GM21360 (cell line): ENCODE measurements at regions not wholly inside any gene's neighbourhood (a gene's known extent, or its start where the extent isn't known, plus 50 kb on each side); places are given as distances from the start of the nearest gene placed in this dataset.
A peak's percentile ranks its signal among the peaks of the same experiment; 100 is the strongest.
"Not testable (repeated sequence)": the region's sequence is repeated elsewhere in the genome, so short reads cannot be mapped to it uniquely, and the experiment has no call there.

Experiments
- ATAC-seq: cut with Tn5 transposase; IDR thresholded peaks from one replicate; pipeline ENCODE4 v1.9.1; 2021; ENCODE audit warnings: mild to moderate bottlenecking, moderate library complexity; ENCODE audit not compliant: unreplicated experiment

DNA sequence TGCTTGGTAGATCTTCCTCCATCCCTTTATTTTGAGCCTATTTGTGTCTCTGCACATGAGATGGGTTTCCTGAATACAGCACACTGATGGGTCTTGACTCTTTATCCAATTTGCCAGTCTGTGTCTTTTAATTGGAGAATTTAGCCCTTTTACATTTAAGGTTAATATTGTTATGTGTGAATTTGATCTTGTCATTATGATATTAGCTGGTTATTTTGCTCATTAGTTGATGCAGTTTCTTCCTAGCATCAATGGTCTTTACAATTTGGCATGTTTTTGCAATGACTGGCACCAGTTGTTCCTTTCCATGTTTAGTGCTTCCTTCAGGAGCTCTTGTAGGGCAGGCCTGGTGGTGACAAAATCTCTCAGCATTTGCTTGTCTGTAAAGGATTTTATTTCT is 72.4 kb downstream of the HNRNPD start:
- not testable (repeated sequence) for ATAC-seq

- ATAC-seq: peak; percentile 100
Observed at GRCh38 chr4:82293304-82293703, 80.5 kb downstream of the HNRNPD start.

GRCh38 chr4:82287720-82288119 is 86.1 kb downstream of the HNRNPD start:
- ATAC-seq: no peak

GRCh38 chr4:82284858-82285805 is 88.7 kb downstream of the HNRNPD start:
- peak; percentile 99 for ATAC-seq

- ATAC-seq: no peak
Observed at GRCh38 chr4:82284475-82284857, 89.3 kb downstream of the HNRNPD start.

GRCh38 chr4:82282875-82283274 is 90.9 kb downstream of the HNRNPD start:
- no peak for ATAC-seq

- not testable (repeated sequence) for ATAC-seq
Observed at GRCh38 chr4:82279550-82279949, 94.2 kb downstream of the HNRNPD start.

DNA sequence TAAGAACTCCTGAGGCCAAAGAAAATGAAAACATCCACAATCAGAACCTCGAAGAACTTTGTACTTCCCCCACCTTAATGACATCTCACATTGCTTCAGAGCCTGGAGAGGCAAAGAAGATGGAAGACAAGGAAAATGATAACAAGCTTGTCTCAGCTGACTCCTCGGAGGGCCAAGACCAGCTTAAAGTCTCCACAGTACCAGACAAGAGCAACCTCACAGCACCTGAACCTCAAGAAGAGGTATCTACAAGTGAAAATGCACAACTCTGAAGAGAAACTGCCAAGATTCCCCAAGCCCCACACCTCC is 97.5 kb downstream of the HNRNPD start:
- no peak for ATAC-seq

- no peak for ATAC-seq
Observed at GRCh38 chr4:82275431-82276331, 98.1 kb downstream of the HNRNPD start.

DNA sequence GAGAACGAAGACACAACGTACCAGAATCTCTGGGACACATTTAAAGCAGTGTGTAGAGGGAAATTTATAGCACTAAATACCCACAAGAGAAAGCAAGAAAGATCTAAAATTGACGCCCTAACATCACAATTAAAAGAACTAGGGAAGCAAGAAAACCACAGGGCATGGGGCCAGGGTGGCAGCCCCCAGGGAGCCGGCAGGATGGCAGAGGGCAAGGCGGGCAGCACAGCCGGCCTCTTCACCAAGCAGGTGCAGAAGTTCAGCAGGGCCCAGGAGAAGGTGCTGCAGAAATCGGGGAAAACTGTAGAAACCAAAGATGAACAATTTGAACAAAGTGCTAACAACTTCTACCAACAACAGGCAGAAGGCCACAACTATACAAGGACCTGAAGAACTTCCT is 99.1 kb downstream of the HNRNPD start:
- ATAC-seq: not testable (repeated sequence)

DNA sequence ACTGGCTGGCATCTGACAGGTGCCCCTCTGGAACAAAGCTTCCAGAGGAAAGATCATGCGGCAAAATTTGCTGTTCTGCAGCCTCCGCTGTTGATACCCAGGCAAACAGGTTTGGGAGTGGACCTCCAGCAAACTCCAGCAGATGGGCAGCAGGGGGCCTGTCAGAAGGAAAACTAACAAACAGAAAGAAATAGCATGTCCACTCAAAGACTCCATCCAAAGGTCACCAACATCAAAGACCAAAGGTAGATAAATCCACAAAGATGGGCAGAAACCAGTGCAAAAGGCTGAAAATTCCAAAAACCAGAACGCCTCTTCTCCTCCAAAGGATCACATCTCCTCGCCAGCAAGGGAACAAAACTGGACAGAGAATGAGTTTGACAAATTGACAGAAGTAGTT is 101.3 kb downstream of the HNRNPD start:
- ATAC-seq: not testable (repeated sequence)

DNA sequence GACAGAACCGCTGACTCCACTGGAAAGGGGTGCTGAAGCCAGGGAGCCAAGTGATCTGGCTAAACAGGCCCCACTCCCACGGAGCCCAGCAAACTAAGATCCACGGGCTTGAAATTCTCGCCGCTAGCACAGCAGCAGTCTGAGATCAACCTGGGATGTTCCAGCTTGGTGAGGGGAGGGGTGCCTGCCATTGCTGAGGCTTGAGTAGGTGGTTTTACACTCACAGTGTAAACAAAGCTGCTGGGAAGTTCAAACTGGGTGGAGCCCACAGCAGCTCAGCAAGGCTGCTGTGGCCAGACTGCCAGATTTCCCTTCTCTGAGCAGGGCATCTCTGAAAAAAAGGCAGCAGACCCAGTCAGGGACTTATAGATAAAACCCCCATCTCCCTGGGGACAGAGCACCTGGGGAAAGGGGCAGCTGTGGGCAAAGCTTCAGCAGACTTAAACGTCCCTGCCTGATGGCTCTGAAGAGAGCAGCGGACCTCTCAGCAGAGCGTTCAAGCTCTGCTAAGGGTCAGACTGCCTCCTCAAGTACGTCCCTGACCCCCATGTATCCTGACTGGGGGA is 101.8 kb downstream of the HNRNPD start:
- not testable (repeated sequence) for ATAC-seq

GRCh38 chr4:82268826-82269193 is 105.0 kb downstream of the HNRNPD start:
- ATAC-seq: no peak

GRCh38 chr4:82268050-82268825 is 105.6 kb downstream of the HNRNPD start:
- ATAC-seq: no peak

- no peak for ATAC-seq
Observed at GRCh38 chr4:82267506-82267905, 106.3 kb downstream of the HNRNPD start.

- ATAC-seq: no peak
Observed at GRCh38 chr4:82266345-82266744, 107.4 kb downstream of the HNRNPD start.

DNA sequence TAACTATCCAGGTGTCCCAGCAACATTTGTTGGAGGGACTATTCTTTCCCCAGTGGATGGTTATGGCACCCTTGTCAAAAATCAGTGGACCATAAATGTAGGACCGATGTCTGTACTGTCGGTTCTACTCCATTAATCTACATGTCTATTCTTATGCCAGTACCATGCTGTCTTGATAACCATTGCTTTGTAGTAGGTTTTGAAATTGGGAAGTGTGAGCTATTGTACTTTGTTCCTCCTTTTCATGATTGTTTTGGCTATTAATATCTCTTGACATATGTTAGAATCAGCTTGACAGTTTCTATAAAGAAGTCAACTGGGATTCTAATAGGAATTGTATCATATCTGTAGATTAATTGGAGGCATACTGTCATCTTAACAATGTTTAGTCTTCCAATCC is 112.7 kb downstream of the HNRNPD start:
- no peak for ATAC-seq

DNA sequence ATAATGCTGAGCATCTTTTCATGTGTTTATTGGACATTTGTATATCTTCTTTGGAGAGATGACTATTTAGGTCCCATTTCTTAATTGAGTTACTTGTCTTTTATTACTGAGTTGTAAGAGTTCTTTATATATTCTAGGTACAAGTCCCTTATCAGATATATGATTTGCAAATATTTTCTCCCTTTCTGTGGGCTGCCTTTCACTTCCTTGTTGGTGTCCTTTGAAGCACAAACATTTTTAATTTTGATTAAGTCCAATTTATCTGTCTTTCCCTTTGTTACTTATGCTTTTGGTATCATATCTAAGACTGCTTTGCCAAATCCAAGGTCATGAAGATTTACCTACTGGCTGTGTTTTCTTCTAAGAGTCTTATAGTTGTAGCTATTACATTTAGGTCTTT is 113.2 kb downstream of the HNRNPD start:
- no peak for ATAC-seq

- no peak for ATAC-seq
Observed at GRCh38 chr4:82256718-82257117, 117.1 kb downstream of the HNRNPD start.

GRCh38 chr4:82255657-82256056 is 118.1 kb downstream of the HNRNPD start:
- no peak for ATAC-seq
